CD14-positive monocyte (primary cell): ENCODE measurements at regions not wholly inside any gene's neighbourhood (a gene's known extent, or its start where the extent isn't known, plus 50 kb on each side); places are given as distances from the start of the nearest gene placed in this dataset.

Experiments used
- DNase-seq, 3 donors: peaks; one replicate each; pipeline ENCODE4 v3.0.0-alpha.2; 2011 to 2022
- H2AFZ ChIP-seq: 2 replicates; pipeline ENCODE4 v1.6.0; 2012; ENCODE audit warnings: mild to moderate bottlenecking, low read depth, low read length, inconsistent platforms; ENCODE audit not compliant: insufficient read depth, poor library complexity, severe bottlenecking
- H3K27ac ChIP-seq, 2 donors: 1 replicate in 1 of 2; 2 replicates in 1 of 2; pipeline ENCODE4 v1.5.1; 2012 to 2013; ENCODE audit warnings: low read length in 2 of 2, control low read depth in 1 of 2, inconsistent platforms in 1 of 2, low read depth in 1 of 2, mild to moderate bottlenecking in 1 of 2
- H3K27me3 ChIP-seq, 2 donors: one replicate each; pipeline versions ENCODE4 v1.6.0 to v1.6.1; 2011 to 2013; ENCODE audit warnings: low read length in 2 of 2; ENCODE audit not compliant: control insufficient read depth in 2 of 2, insufficient read depth in 2 of 2
- H3K36me3 ChIP-seq, 2 donors: replicated peaks in 1 of 2; 1 replicate in 1 of 2; 2 replicates in 1 of 2; pipeline versions ENCODE4 v1.5.1 to v1.6.1; 2012 to 2013; ENCODE audit warnings: low read length in 2 of 2, control low read depth in 1 of 2, inconsistent platforms in 1 of 2, mild to moderate bottlenecking in 1 of 2; ENCODE audit not compliant: insufficient read depth in 2 of 2, control insufficient read depth in 1 of 2
- H3K4me1 ChIP-seq, 2 donors: 1 replicate in 1 of 2; 2 replicates in 1 of 2; pipeline versions ENCODE4 v1.5.1 to v1.6.1; 2012 to 2013; ENCODE audit warnings: low read length in 2 of 2, control low read depth in 1 of 2, inconsistent platforms in 1 of 2, mild to moderate bottlenecking in 1 of 2, moderate library complexity in 1 of 2; ENCODE audit not compliant: insufficient read depth in 2 of 2, control insufficient read depth in 1 of 2
- H3K4me2 ChIP-seq: replicated peaks from 2 replicates; pipeline ENCODE3; 2012; ENCODE audit warnings: low read length, moderate library complexity, mild to moderate bottlenecking; ENCODE audit not compliant: poor library complexity, severe bottlenecking; ENCODE audit errors: extremely low read depth
- H3K4me3 ChIP-seq, 3 experiments: fragments of 200-600 bp in 1 of 3; sonication (generic) in 1 of 3; replicated peaks in 1 of 3; 1 replicate in 2 of 3; 2 replicates in 1 of 3; pipeline ENCODE4 v1.5.1; 2011 to 2013; ENCODE audit warnings: low read length in 3 of 3, mild to moderate bottlenecking in 3 of 3, control low read depth in 2 of 3, low read depth in 2 of 3, inconsistent platforms in 1 of 3, moderate library complexity in 1 of 3
- H3K79me2 ChIP-seq: 2 replicates; pipeline ENCODE4 v1.6.0; 2012; ENCODE audit warnings: mild to moderate bottlenecking, control low read depth, inconsistent platforms, low read length, moderate library complexity; ENCODE audit not compliant: insufficient read depth
- H3K9ac ChIP-seq: 2 replicates; pipeline ENCODE4 v1.6.0; 2017; ENCODE audit warnings: low read length, mild to moderate bottlenecking; ENCODE audit not compliant: insufficient read depth, poor library complexity, severe bottlenecking
- H3K9me3 ChIP-seq, 2 donors: replicated peaks in 1 of 2; 1 replicate in 1 of 2; 2 replicates in 1 of 2; pipeline versions ENCODE4 v1.5.1 to v1.6.1; 2012 to 2013; ENCODE audit warnings: low read length in 2 of 2, control low read depth in 1 of 2; ENCODE audit not compliant: control insufficient read depth in 1 of 2, insufficient read depth in 1 of 2
- H4K20me1 ChIP-seq: 2 replicates; pipeline ENCODE4 v1.6.0; 2012; ENCODE audit warnings: mild to moderate bottlenecking, low read length, control low read depth, moderate library complexity; ENCODE audit not compliant: insufficient read depth
- H3K27ac Mint-ChIP-seq, 7 donors: one replicate each; pipeline ENCODE4 v1.8.0; 2020; ENCODE audit warnings: mild to moderate bottlenecking in 7 of 7, mixed read lengths in 7 of 7, moderate library complexity in 6 of 7, inconsistent platforms in 2 of 7
- H3K27me3 Mint-ChIP-seq, 3 donors: one replicate each; pipeline ENCODE4 v1.8.0; 2021 to 2022; ENCODE audit warnings: low read depth in 3 of 3, mild to moderate bottlenecking in 3 of 3, mixed read lengths in 3 of 3, moderate library complexity in 3 of 3, inconsistent platforms in 1 of 3
- H3K36me3 Mint-ChIP-seq, 2 donors: one replicate each; pipeline ENCODE4 v1.8.0; 2020; ENCODE audit warnings: mixed read lengths in 2 of 2, inconsistent platforms in 1 of 2, mild to moderate bottlenecking in 1 of 2
- H3K4me1 Mint-ChIP-seq: one replicate; pipeline ENCODE4 v1.8.0; 2020; ENCODE audit warnings: mild to moderate bottlenecking, mixed read lengths
- H3K4me3 Mint-ChIP-seq, 2 donors: one replicate each; pipeline ENCODE4 v1.8.0; 2020; ENCODE audit warnings: mild to moderate bottlenecking in 2 of 2, mixed read lengths in 2 of 2, moderate library complexity in 1 of 2
- H3K9me3 Mint-ChIP-seq, 7 donors: one replicate each; pipeline ENCODE4 v1.8.0; 2020 to 2022; ENCODE audit warnings: mixed read lengths in 7 of 7, mild to moderate bottlenecking in 6 of 7, moderate library complexity in 6 of 7, inconsistent platforms in 2 of 7
- CTCF ChIP-seq: fragments of 200-600 bp; IDR thresholded peaks from one replicate; pipeline ENCODE4 v1.8.0; 2022; ENCODE audit warnings: antibody characterized with exemption, mild to moderate bottlenecking
- WGBS: methylation state at CpG from one replicate; pipeline ENCODE4 v1.1.5; 2013; ENCODE audit warnings: missing lambda C conversion rate; ENCODE audit not compliant: insufficient coverage; 5-methylcytosine and 5-hydroxymethylcytosine counted together
- intact Hi-C, 2 donors: fragments of 100-400 bp; cut with micrococcal nuclease; formaldehyde crosslinking; loops; one replicate each; pipeline versions ENCODE4 v1.15.0 to v1.15.1; 2023

GRCh38 chr14:61116369-61116768 lies 135.3 kb downstream of the SLC38A6 start:
- Mint-ChIP-seq H3K9me3 (peaks cover 36 to 78% (median 60%) of the 10 kb centered on the region in 7 donors), H3K36me3 (peaks cover 3 to 9% of the 10 kb centered on the region in 2 donors)
- no peak overlapping the region for H3K9ac ChIP-seq

GRCh38 chr14:61113561-61114225 lies 132.6 kb downstream of the SLC38A6 start:
- Histone ChIP-seq H3K4me1 (no peaks in the 10 kb centered on the region), H3K27ac (no peak overlapping the region), H3K36me3 (no peaks in the 10 kb centered on the region), H3K9me3 (peaks cover 39 to 41% of the 10 kb centered on the region in 2 donors), H3K4me2 (no peak overlapping the region), H3K79me2 (no peaks in the 10 kb centered on the region), H3K4me3 (no peak overlapping the region), H3K9ac (no peak overlapping the region), H4K20me1 (no peaks in the 10 kb centered on the region), H3K27me3 (no peaks in the 10 kb centered on the region), H2AFZ (no peak overlapping the region)
- peaks cover 24 to 61% (median 42%) of the 10 kb centered on the region in 7 donors for H3K9me3 Mint-ChIP-seq
- peaks cover 3% of the 10 kb centered on the region for H3K4me1 Mint-ChIP-seq
- peaks cover 0 to 9% of the 10 kb centered on the region in 2 donors for H3K36me3 Mint-ChIP-seq
- WGBS: 73% methylated on average over 5 of the region's 6 CpGs
- H3K27me3 Mint-ChIP-seq: peaks cover 0 to 10% (median 4%) of the 10 kb centered on the region in 3 donors
- peak in 1 of 3 donors; percentile 46 for DNase-seq
- intact Hi-C loops: no loop called here
- no peak overlapping the region for H3K4me3 Mint-ChIP-seq
- peak overlapping the region in 4 of 7 donors; percentile 21 to 67 (median 50) for H3K27ac Mint-ChIP-seq
- no peak for TF ChIP-seq CTCF

More at GRCh38 chr14:61116369-61116768, 135.3 kb downstream of the SLC38A6 start:
- Histone ChIP-seq H4K20me1 (no peaks in the 10 kb centered on the region), H3K79me2 (no peaks in the 10 kb centered on the region), H3K4me3 (no peak overlapping the region), H3K4me1 (peaks cover 3 to 11% of the 10 kb centered on the region in 2 donors), H2AFZ (no peak overlapping the region), H3K36me3 (no peaks in the 10 kb centered on the region), H3K27ac (no peak overlapping the region), H3K27me3 (no peaks in the 10 kb centered on the region), H3K4me2 (no peak overlapping the region), H3K9me3 (peaks cover 55 to 56% of the 10 kb centered on the region in 2 donors)
- peaks cover 12% of the 10 kb centered on the region for H3K4me1 Mint-ChIP-seq
- no peak overlapping the region for H3K4me3 Mint-ChIP-seq
- no peak for DNase-seq
- H3K27me3 Mint-ChIP-seq: peaks cover 2 to 3% (median 3%) of the 10 kb centered on the region in 3 donors
- over 99% methylated on average over 8 of the region's 10 CpGs for WGBS
- intact Hi-C loops: no loop called here
- TF ChIP-seq CTCF: no peak
- H3K27ac Mint-ChIP-seq: peak overlapping the region in 1 of 7 donors; percentile 64
